RWPE2 (cell line): ENCODE measurements at regions not wholly inside any gene's neighbourhood (a gene's known extent, or its start where the extent isn't known, plus 50 kb on each side); places are given as distances from the start of the nearest gene placed in this dataset.

Experiments used
- ATAC-seq: fragments of 200-7000 bp; cut with Tn5 transposase; 3 replicates; pipeline ENCODE4 v1.9.1; 2021; ENCODE audit warnings: low read depth
- DNase-seq: peaks from one replicate; pipeline ENCODE4 v3.0.0-alpha.2; 2020; ENCODE audit warnings: low spot score
- H3K27ac ChIP-seq: fragments of 450-650 bp; 2 replicates; pipeline ENCODE4 v1.5.1; 2017; ENCODE audit warnings: mild to moderate bottlenecking; ENCODE audit not compliant: poor library complexity, severe bottlenecking
- H3K27me3 ChIP-seq: fragments of 250-450 bp; sonication (Bioruptor Pico); 2 replicates; pipeline ENCODE4 v1.5.1; 2021; ENCODE audit warnings: mild to moderate bottlenecking, moderate library complexity; ENCODE audit not compliant: insufficient read depth, poor library complexity, severe bottlenecking
- H3K36me3 ChIP-seq: fragments of 250-450 bp; sonication (Bioruptor Pico); 2 replicates; pipeline ENCODE4 v1.5.1; 2020; ENCODE audit warnings: low read depth, mild to moderate bottlenecking, moderate library complexity
- H3K4me1 ChIP-seq: fragments of 250-450 bp; sonication (Bioruptor Pico); 2 replicates; pipeline ENCODE4 v1.5.1; 2021; ENCODE audit warnings: mild to moderate bottlenecking, moderate library complexity; ENCODE audit not compliant: insufficient read depth, poor library complexity, severe bottlenecking
- H3K4me3 ChIP-seq: fragments of 250-450 bp; sonication (Bioruptor Pico); 2 replicates; pipeline ENCODE4 v1.5.1; 2021; ENCODE audit warnings: mild to moderate bottlenecking, moderate library complexity; ENCODE audit not compliant: severe bottlenecking
- H3K9me3 ChIP-seq: fragments of 250-450 bp; sonication (Bioruptor Pico); 2 replicates; pipeline ENCODE4 v1.5.1; 2021; ENCODE audit warnings: mild to moderate bottlenecking, moderate library complexity; ENCODE audit not compliant: severe bottlenecking
- TF ChIP-seq, protein P1 (sequence below): fragments of 450-650 bp; IDR thresholded peaks from one replicate; pipeline ENCODE4 v1.5.1; 2017; ENCODE audit warnings: mild to moderate bottlenecking, moderate library complexity; ENCODE audit not compliant: poor library complexity, severe bottlenecking

DNA sequence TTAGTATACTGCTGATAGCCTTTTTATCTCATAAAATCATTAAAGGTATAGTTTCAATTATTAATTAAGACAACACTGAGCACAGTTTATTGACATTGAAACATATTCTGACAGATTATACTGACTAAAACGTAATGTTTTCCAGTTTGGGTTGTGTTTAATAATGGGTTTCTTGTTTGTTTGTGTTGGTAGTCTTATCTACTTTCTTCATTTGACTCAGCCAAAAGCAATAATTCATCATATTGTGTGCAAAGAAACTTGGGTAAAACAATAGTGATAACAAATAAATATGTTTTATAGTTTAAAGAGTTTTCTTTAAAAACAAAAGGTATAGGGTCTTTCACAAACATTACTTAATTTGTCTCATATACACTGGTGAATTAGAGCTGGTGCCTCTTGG, 629.2 kb upstream of the AGTR1 start:
- TF ChIP-seq, protein P1, sequence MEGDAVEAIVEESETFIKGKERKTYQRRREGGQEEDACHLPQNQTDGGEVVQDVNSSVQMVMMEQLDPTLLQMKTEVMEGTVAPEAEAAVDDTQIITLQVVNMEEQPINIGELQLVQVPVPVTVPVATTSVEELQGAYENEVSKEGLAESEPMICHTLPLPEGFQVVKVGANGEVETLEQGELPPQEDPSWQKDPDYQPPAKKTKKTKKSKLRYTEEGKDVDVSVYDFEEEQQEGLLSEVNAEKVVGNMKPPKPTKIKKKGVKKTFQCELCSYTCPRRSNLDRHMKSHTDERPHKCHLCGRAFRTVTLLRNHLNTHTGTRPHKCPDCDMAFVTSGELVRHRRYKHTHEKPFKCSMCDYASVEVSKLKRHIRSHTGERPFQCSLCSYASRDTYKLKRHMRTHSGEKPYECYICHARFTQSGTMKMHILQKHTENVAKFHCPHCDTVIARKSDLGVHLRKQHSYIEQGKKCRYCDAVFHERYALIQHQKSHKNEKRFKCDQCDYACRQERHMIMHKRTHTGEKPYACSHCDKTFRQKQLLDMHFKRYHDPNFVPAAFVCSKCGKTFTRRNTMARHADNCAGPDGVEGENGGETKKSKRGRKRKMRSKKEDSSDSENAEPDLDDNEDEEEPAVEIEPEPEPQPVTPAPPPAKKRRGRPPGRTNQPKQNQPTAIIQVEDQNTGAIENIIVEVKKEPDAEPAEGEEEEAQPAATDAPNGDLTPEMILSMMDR = no peak
- ATAC-seq = no peak
- Histone ChIP-seq H3K27me3 (no peaks in the 10 kb centered on the region), H3K4me1 (no peaks in the 10 kb centered on the region), H3K9me3 (no peaks in the 10 kb centered on the region), H3K4me3 (no peak overlapping the region), H3K36me3 (no peaks in the 10 kb centered on the region), H3K27ac (no peak overlapping the region)
- no peak for DNase-seq

- TF ChIP-seq, protein P1 = no peak
- ATAC-seq = no peak
These were observed 627.7 kb upstream of the AGTR1 start for GRCh38 chr3:148070041-148070440.

GRCh38 chr3:148073721-148074456, 623.8 kb upstream of the AGTR1 start:
- Histone ChIP-seq H3K4me1 (no peaks in the 10 kb centered on the region), H3K27ac (no peak overlapping the region), H3K4me3 (no peak overlapping the region), H3K27me3 (peaks cover 12% of the 10 kb centered on the region), H3K36me3 (no peaks in the 10 kb centered on the region), H3K9me3 (no peaks in the 10 kb centered on the region)
- ATAC-seq = no peak
- TF ChIP-seq, protein P1 = no peak
- no peak for DNase-seq

More at GRCh38 chr3:148070041-148070440, 627.7 kb upstream of the AGTR1 start:
- no peak overlapping the region for H3K27ac ChIP-seq
- DNase-seq = no peak
- no peaks in the 10 kb centered on the region for H3K9me3 ChIP-seq
- no peaks in the 10 kb centered on the region for H3K27me3 ChIP-seq
- H3K4me1 ChIP-seq = no peaks in the 10 kb centered on the region
- no peaks in the 10 kb centered on the region for H3K36me3 ChIP-seq
- no peak overlapping the region for H3K4me3 ChIP-seq

DNA sequence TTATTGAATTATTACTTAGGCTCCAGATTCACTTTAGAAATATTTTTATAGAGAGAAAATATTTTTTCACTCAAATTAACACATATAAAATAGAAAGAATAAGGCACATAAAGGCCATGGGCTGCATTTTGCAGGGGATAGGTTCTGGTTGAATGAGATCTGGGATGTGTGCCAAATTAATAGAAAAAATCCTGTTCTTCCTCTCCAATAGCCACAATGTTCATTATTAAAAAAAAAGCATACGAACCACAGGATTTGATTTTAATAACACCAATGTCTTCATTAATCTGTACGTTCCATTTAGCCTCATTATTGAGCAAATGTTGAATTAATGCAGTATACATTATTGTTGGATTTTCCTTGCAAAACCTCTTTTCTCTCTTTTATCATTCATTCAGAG, 622.8 kb upstream of the AGTR1 start:
- H3K4me3 ChIP-seq = no peak overlapping the region
- ATAC-seq (no peak), DNase-seq (no peak)
- no peaks in the 10 kb centered on the region for H3K9me3 ChIP-seq
- no peaks in the 10 kb centered on the region for H3K4me1 ChIP-seq
- H3K27me3 ChIP-seq = peaks cover 13% of the 10 kb centered on the region
- no peaks in the 10 kb centered on the region for H3K36me3 ChIP-seq
- TF ChIP-seq, protein P1 = no peak
- no peak overlapping the region for H3K27ac ChIP-seq
